Globus pallidus (tissue), 1 donor: ENCODE measurements at regions not wholly inside any gene's neighbourhood (a gene's known extent, or its start where the extent isn't known, plus 50 kb on each side); places are given as distances from the start of the nearest gene placed in this dataset.
A peak's percentile ranks its signal among the peaks of the same experiment; 100 is the strongest.
"Not testable (repeated sequence)": the region's sequence is repeated elsewhere in the genome, so short reads cannot be mapped to it uniquely, and the experiment has no call there.

Experiments used
- DNase-seq: peaks from one replicate; pipeline ENCODE4 v3.0.0-alpha.2; 2015; ENCODE audit warnings: low spot score

DNA sequence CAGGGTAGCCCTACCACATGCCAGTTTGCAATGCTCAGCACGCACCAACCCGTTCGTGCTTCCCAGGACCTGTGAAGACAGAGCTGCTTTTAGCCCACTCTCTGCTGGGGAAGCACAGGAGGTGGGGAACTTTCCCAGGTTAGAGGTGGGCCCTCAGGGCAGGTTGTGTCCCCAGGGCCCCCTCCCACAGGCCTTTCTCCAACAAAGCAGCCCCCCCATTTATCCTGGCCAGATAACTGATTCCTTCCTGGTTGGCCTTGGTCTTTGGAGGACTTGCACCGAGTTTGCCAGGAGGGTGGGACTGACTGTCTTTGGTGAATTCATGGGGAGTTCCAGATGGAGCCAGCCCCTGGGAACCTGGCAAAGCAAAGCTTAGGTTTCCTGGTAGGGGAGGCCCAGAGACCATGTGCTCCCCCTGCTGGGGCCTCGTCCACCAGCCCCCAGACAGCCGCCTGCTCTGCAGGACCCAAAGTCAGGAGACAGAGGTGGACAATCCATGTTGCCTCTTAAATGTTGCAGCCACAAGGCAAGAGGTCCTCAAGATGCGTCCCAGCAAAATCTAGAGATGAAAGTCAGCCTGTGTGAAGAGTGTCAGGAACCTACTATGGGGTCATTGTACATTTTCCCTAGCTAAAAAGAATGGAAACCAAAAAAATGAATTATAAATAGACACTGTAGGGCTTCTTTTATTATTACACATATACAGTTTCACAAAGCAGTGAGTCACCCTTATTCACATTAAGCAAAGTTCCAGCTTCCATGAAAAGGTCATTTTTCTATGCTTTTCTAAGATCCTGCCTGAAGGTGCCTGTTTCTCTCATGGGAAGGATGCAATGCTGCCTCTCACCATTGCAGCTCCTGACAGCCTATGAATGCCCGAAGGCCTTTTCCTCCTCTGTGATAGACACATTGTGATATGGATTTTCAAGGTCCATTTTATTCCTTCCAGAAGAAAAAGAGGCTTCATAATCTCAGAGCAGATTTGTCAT is 497.8 kb downstream of the PREX1 start:
- DNase-seq = no peak

- DNase-seq = no peak
Observed at GRCh38 chr20:48329031-48329615, 498.7 kb downstream of the PREX1 start.

DNA sequence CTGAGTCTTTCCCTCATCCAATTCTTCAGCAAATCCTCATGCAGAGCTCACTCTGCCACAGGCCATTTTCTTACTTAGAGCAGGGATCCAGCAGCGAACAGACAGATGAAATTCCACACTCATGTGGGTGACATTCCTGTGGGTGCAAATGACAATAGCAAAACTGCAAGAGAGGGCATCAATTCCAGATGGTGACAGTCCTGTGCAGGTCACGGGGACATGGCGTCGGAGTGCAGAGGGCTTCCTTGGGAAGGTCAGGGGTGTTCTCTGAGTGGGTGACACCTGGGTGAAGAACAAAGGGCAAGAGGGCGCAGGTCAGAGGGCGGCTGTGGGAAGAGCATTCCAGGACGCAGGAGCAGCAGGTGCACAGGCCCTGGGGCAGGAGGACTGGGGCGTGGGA is 500.0 kb downstream of the PREX1 start:
- not testable (repeated sequence) for DNase-seq

- DNase-seq = peak; percentile 25
Observed at GRCh38 chr20:48326868-48327267, 500.9 kb downstream of the PREX1 start.

GRCh38 chr20:48326434-48326691 is 501.4 kb downstream of the PREX1 start:
- DNase-seq = no peak

DNA sequence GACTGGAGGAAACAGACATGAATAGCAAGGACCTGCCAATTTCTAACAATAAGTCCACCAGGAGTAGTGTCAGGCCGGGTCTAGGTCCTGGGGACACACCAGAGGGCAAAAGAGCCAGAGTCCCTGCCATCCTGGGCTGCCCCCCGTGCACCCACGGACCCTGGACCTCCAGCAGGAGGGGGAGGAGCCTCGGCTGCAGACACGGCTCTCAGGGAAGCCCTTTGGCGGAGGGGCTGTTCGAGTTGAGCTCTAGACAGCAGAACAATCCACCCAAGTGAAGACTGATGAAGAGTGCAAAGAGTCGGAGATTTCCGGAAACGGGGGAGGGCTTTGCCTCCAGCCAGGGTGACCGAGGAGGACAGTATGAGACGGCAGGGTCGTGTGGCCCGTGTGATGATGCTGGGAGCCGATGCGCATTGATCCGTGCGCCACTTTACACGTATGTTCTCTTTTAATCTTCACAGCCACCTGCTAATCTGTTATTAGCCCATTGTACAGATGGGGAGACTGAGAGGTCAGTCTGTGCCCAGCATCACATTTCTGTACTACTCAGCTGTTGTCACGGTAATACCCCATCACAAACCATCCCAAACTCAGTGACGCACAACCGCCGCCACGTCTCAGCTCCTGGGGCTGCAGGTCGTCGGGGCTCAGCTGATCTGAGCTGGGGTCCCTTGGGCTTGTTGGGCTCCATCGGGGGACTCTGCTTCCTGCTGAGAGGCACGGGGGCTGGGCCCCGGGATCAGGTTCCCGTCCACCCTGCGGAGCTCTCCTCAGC is 502.0 kb downstream of the PREX1 start:
- no peak for DNase-seq

DNA sequence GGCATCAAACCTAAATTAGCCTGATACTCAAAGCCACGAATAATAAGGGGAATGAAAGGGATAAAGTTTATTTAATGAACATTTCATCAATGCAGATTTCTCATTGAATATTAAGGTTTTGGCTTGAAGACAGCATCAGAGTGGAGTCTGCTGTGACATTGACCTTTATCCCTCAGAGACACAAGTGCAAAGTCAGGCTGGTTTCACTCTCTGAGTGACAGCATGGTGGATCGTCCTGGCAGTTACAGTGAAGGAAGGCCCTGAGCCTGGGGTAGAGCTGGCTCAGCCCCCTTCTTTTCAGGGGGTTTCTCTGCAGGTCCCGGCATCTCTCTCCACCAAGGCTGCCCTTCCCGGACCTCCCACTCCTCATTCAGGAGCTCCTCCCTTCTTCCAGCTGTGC is 503.1 kb downstream of the PREX1 start:
- no peak for DNase-seq

GRCh38 chr20:48321271-48321670 is 506.5 kb downstream of the PREX1 start:
- DNase-seq = no peak

DNA sequence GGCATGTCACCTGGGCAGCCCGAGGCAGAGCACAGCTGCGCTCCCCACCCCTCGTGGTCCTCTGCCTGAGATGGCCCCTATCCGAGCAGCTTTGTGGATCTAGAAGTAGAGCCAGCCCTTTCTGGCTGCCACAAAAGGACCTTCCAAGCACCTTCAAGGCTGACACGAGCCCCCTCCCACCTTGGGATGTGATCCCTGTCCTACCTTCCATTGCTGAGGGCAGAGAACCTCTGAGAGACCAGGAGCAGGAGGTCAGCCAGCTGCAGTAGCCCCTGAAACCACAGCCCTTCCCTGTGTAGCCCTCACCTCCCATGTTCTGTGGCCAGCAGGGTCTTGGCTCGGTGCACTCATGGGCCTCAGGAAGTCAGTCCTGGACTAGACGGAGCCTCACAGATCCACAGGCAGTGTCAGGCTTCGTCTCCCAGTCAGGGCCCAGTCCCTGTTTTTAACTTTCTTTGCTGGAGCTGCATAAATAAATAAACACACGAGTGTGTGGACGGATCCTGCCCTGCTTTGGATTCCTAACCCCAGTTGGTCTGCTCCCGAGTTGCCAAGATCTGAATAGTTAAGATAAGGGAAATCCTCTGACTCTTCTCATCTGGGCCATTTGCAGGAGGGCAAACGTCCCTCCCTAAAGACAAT is 507.7 kb downstream of the PREX1 start:
- DNase-seq = no peak

GRCh38 chr20:48317578-48317977 is 510.2 kb downstream of the PREX1 start:
- no peak for DNase-seq

DNA sequence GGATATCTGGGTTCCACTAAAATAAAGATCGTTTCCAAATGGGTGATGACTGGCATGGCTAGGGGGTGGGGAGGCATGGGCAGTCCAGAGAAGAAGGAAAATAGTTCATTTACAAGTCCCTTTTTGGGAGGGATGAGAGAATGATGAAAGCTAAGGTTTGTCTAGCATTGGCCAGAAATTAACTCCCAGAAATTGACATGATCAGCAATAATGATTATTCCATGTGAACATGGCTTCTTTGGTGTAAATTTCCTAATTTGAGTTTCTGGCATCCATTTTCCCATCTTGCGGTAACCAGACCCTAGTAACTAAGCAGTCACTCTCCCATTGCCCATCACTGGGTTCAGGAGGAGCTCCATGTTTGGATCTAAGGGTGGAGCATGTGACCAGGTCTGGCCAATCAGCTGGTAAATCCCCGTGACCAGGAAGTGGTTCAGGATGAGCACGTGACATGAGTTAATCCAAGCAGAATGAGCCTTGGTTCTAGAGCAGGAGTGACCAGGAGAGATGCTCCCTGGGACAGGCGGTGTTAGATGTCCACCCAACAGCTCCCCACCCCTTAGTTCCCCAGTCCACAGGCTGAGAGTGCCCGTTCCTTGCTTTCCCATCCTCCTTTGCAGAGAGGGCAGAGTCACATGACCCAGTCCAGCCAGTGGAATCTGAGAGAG is 512.7 kb downstream of the PREX1 start:
- DNase-seq = no peak

DNA sequence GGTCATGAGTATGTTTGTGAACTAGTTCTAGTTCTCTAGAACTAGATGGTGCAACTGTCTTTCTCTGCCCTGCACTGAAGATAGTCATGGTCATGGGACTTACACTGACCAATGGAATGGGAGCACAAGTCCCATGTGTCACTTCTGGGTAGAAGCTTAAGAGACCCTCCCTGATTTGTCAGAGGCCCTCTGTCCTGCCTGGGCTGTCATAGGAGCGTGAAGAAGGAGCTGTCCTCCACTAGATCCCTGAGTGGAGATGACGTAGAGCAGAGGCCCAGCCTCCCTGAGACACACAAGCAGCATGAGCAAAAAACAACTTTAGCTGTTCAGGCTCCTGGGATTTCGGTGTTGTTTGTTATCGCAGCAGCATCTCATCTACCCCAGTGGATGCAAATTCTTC is 514.5 kb downstream of the PREX1 start:
- no peak for DNase-seq

DNA sequence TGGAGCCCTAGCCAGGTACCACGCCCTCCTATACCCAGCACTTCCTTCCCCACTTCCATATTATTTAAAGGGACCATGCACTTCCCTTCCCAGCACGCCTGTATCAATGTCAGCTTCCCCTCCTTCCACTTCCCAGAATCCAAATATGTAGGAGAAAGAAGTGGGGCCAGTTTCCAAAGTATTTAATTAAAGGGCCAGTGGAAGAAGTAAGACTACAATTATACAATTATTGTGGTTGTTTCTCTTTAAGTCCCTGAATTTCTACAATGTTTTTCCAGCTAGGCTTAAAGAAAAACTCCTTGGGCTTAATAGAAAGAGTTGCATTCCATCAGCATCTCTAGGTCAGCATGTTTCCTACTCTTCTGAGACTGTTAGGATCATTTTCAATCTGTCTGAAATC is 515.8 kb downstream of the PREX1 start:
- DNase-seq = no peak

- no peak for DNase-seq
Observed at GRCh38 chr20:48310305-48310704, 517.5 kb downstream of the PREX1 start.

GRCh38 chr20:48309293-48309692 is 518.5 kb downstream of the PREX1 start:
- DNase-seq = no peak

DNA sequence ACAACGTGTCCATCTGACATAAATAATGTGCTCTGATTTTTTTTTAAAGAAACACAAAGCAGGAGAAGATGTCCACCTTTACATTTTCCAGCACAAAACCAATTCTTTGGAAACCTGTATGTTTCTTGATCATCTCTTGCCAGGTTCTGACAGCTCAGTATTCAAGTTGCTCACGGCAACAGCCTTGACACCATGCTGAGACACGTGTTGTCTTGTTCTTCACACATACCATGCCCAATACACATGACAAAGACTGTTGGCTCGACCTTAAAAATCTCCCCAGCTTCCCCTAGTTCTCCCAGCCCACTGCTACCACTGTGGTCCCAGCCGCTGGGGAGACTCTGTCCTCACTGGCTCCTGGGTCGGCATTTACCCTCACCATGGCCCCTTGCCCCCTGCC is 518.9 kb downstream of the PREX1 start:
- no peak for DNase-seq

GRCh38 chr20:48308232-48308781 is 519.5 kb downstream of the PREX1 start:
- no peak for DNase-seq

GRCh38 chr20:48307277-48307676 is 520.5 kb downstream of the PREX1 start:
- DNase-seq = no peak

DNA sequence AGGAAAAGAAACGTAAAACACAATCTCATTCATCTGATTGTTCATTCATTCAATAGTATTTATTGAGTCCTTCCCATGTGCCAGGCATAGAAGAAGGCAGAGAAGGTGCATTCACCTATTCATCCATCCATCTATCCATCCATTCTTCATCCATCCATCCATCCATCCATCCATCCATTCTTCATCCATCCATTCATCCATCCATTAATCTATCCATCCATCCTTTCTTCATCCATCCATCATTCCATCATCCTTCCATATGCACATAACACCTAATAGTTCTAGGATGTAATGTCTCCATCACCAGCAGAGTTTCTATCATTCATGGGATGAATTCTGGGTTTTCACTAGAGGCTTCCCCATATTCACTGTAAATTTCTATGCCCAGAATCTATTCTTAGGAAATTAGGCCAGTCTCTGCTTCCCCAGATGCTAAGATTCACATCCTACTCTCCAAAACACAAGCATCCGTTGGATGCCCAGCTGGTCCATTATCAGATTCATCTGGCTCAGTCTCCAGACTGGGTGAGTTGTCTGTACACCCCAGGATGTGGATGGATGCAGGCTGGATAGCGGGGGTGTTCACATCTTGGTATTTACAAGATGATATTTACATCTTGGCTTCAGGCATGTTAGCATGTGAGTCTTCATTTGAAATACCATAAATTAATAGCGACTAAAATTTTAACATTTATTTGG is 517.7 kb upstream of the SULF2 start:
- DNase-seq = no peak

DNA sequence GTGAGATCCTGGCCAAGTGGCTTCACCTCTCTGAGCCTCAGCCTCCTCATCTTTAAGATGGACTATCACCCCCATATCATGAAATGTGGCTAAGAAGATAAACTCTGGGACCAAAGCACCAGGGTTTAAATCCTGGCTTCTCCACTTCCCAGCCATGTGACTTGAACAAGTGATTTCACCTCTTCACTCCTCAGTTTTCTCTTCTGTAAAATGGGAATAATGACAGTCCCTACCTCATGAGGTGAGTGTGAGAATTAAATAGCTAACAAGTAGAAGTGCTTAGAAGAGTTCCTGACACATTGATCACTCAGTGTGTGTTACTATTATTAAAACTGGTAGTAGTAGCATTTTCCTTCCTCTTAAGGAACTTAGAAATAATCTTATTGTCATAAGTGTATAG is 516.9 kb upstream of the SULF2 start:
- no peak for DNase-seq

DNA sequence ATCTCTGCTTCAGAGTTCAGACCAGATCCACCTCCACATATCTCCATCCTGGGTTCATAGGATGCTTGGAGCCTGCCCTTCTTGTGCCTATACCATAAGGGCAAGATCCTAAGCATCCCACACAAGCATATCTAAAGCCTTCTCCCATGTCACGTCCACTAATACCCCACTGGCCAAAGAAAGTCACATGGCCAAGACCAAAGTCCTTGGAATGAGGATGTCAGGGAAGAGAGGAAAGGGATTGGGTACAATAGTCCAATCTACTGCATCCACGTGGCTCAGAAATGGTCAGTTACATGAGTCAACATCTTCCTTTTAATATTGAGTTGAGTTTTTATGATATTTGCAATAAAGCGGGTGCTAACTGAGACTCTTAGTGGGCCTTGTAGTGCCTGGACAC is 515.9 kb upstream of the SULF2 start:
- DNase-seq = no peak
